T-helper 1 cell treated with Interleukin-12 subunit alpha and Interleukin-12 subunit beta and Interleukin-4 antibody, amounts not matched to agents 30 ng/mL and 1 ng/mL, for 36 hours (primary cell): ENCODE measurements at regions not wholly inside any gene's neighbourhood (a gene's known extent, or its start where the extent isn't known, plus 50 kb on each side); places are given as distances from the start of the nearest gene placed in this dataset.
"Not testable (repeated sequence)": the region's sequence is repeated elsewhere in the genome, so short reads cannot be mapped to it uniquely, and the experiment has no call there.

Source experiments
- intact Hi-C: fragments of 100-400 bp; cut with micrococcal nuclease; formaldehyde crosslinking; loops from one replicate; pipeline ENCODE4 v1.15.1; 2024

- intact Hi-C loops, result no loop called here
Measured at GRCh38 chr7:101707587-101707986, 78.5 kb upstream of the MYL10 start.

DNA sequence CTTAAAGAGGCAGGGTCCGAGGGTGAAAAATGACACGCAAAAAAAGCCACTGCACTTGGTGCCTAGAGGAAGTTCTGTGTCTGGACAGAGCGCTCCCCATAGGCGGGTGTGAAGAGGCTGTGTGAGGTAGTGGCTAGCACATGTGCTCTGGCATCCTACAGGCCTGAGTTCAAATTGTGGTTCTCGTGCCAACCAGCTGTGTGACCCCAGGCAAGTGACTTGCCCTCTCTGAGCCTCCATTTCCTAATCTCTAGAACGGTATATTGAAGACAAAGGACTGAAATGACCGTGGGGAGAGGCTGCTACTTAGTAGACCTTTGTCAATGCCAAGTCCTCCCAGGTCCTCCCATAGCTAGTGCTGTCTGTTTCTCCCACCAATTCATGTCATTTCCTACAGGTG is 79.1 kb upstream of the MYL10 start:
- intact Hi-C loops, result no loop called here

- intact Hi-C loops, result no loop called here
Measured at GRCh38 chr7:101712652-101713051, 83.6 kb upstream of the MYL10 start.

- intact Hi-C loops, result no loop called here
Measured at GRCh38 chr7:101714097-101714496, 85.0 kb upstream of the MYL10 start.

DNA sequence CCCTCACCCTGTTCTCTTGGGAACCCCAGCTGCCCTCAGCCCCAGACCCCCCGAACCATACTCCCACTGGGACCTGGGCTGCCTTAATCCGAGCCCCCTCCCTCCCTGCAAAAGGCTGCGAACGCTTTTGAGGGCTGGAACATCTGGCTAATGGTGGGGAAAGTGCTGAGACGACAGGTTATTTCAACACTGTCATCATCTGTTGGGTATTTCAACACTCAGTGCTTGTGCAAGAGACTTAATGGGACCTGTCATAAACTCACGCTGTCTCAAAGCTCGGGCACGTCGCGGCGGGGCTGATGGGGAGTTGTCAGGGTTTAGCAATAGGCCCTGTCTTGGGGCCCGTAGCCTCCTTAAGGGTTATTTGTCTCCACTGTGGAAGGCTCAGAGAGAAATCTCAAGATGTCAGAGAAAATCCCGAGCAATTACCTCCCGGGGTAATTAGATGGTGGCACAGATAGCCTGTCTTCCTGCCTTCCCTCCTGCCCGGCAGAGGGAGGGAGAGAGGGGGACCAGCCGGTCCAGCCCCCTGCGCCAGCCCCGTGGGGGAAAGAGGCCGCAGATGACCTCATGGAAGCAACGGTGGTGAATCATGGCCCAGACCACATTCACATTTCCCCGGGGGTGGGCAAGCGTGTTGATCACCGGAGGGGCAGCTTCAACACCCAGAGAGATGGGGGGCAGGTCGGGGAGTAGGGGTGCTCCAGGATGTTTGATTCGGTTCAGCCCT is 88.7 kb upstream of the MYL10 start:
- intact Hi-C loops, result no loop called here

DNA sequence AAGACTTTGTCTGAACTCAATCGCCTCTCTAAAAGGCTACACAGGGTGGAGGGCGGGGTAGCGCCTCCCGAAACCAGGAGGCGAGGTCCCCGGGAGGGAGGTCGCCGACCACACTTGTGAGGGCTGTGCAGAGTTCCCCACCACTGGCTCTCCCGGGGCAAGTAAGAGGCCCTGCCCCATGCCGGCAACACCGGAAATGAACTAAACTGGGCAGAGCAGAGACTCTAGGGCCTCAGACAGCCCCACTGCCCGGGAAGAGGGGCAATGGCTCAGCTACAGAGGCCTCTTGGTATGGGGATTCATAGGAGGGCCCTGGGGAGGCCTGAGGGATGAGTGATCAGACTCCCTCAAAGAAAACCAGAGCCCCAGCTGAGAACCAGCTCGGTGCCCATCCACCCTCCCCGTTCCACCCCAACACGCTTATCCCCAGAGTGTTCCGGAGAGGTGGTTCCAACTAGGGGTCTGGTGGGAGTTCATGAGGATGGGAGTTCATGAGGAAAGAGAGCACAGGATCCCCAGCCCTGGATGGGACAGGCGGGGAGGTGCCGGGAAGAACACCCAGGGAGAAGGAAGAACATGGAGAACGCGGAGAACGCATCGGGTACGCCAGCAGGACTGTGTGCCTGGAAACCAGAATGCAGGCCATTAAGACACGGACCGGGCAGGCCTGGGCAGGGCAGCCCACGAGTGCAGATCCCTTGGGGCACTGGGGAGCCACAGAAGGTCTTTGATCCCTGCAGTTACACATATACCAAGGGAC is 89.4 kb upstream of the MYL10 start:
- intact Hi-C loops, result no loop called here

DNA sequence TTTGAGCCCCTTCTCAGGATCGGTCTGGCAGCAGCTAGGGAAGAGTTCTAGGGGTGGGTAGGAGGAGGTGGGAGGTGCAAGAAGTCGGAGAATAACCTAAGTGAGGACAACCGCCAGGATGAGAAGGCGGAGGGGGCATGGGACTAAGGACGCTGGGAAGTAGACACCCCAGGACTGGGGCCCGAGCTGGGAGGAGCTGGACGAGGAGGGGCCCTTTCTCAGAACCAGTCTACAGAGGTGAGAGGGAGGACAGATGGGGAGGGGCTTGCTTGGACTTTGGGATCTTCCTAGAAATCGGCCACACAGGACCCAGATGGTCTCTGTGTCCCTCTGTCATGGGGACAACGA is 90.0 kb upstream of the MYL10 start:
- intact Hi-C loops, result no loop called here

DNA sequence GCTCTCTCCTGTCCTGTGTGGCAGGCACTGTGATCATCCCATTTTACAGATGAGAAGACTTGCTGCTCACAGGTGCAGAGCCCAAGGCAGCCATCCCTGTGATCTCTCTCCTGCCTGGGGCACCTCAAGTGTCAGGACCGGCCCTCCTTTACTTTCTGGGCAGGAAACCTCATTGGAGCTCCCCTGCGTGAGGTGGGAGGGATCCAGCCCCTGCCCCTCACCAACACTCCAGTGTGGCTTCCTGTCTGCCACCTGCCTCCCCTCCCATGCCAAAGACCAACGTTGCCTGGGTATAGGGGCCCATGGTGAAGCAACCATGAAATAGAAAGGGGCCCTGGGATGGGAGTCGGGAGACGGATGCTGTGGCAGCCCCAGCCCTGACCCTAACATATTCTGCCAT is 91.2 kb upstream of the MYL10 start:
- intact Hi-C loops, result no loop called here

DNA sequence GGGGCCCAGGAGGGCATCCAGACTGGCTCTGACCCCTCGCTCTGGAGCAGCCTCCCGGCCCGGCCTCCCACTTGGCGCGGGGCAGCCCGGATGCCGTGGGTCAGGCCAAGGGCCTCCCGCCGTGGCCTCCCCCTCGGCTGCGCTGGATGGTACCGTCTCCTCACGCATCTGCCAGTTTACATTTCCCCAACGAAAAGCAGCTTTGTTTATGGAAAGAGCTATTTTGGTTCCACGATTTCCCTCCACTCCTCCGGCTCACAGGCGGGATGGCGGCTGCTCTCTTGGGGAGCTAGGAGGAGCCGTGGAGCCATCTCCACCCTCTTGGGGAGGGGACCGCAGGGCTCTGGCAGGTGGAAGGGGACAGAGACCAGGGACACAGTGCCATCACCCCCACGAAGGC is 93.2 kb upstream of the MYL10 start:
- intact Hi-C loops, result no loop called here

DNA sequence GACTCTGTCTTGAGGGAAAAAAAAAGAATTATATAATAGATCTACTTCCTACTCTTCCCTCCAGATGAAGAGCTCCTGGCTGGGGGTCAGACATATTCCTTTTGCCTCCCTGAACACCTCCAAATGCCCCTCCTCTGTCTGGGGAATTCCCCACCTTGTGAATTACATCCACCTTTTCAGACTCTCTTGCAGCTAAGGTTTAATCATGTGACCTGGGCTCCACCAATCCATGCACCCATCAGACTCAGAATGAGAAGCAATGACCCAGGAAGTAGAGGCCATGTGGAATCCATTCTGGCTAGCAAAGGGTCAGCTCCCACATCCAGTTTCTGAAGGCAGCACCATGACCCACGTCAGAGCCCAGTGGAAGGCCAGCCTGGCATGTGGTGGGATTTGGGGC is 93.6 kb upstream of the CUX1 start:
- intact Hi-C loops, result no loop called here

DNA sequence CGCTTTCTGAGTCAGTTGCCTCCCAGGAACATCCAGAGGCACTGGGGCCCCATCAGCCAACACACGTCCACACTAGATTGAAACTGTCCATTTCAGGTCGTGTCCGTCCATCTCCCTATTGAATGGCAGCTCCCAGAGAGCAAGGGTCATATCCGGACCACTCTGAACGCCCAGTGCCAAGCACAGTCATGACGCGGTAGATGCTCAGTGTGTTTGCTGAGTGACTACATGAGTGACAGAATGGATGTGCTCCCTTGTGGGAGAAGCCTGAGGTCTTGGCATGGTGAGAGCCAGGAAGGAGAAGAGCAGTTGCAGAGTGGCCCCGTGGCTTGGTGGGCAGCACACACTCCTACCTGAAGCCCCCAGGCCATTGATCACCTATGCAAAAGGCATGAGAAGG is 92.5 kb upstream of the CUX1 start:
- intact Hi-C loops, result no loop called here

GRCh38 chr7:101725921-101726320 is 91.5 kb upstream of the CUX1 start:
- intact Hi-C loops, result no loop called here

DNA sequence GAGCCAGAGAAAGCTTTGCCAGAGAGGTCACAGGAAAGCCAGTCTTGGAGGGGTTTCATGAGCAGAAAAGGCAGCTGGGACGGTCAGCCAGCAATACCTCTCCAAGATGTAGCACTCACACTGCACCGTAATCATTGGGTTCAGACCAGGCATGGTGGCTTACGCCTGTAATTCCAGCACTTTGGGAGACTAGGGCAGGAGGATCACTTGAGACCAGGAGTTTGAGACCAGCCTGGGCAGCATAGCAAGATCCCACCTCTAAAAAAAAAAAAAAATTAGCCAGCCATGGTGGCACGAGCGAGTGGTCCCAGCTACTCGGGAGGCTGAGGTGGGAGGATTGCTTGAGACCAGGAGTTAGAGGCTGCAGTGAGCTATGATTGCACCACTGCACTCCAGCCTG is 90.2 kb upstream of the CUX1 start:
- intact Hi-C loops, result no loop called here

DNA sequence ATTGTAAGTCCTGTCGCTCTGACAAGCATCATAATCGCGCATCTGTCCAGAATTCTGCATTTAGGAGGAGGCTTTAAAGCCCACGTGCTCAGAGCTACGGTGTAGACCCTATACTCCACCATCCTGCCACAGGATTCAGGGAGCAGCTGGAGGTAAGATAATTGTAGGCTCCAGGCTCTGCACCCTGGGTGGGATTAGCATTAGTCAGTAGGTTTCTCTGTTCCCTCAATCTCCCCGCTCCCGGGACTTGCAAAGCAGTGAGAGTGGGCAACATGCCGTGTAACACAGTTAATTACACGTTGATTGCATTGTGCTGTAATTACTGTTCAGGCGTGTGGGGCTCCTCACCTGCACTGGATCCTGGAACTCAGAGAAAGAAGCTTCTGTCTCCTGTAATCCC is 89.3 kb upstream of the CUX1 start:
- intact Hi-C loops, result no loop called here

DNA sequence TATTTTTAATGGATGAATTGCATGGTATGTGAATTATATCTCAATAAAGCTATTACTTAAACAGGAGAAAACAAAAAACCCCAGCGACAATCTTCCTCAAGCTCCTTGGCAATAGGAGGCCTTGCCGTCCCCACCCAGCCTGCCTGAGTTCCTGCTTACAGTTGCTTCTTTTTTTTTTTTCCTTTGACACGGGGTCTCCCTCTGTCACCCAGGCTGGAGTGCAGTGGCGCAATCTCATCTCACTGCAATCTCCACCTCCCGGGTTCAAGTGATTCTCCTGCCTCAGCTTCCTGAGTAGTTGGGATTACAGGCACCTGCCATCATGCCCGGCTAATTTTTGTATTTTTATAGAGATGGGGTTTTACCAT is 88.6 kb upstream of the CUX1 start:
- intact Hi-C loops, result not testable (repeated sequence)

DNA sequence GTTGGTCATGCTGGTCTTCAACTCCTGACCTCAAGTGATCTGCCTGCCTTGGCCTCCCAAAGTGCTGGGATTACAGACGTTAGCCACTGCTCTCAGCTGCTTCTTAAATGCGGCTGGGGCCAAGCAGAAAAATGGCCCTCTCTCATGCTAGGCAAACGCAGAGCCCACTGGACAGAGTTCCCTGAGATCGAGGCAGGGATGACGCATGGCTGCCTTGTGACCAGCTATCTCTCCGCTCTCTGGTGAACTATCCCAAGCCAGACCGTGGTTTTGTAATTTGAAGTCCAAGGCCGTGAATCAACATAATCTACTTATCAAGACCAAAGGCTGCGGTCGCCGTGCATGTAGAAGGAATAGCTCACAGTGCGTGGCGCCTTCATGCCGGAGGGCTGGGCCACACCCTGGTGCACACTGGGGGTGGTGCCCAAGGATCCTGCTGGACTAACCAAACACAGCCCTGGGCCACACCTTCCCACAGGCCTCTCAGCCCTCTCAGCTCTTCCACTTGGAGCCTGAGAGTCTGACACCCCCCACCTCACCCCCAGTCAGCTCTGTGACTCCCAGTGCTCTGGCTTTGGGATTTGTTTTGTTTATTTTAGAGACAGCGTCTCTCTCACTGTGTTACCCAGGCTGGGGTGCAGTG is 88.1 kb upstream of the CUX1 start:
- intact Hi-C loops, result no loop called here

DNA sequence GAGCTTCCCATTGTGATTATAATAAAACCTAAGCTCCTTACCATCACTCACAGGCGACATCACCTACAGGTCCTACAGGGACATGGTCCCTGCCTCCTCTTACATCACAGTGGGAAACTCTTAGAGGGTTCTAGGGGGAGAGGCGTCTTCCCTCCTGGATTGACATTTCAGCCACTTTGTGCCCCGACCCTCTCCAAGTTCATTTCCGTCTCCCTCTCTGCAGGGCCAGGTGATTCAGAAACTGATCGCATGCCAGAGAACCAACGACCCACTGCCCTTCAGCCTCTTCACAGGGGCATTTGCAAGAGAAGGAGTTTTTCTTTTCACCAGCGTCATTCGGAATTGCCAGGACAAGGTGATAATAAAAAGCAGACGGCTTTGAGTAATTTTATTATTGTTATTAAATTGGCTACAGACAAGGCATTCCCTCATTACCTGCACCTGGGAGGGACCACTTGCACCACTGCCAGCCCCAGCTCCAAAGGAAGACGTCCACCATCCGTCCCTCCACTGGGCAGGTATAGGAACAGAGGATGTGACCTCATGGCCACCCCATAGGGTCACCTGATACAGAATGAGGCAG is 85.8 kb upstream of the CUX1 start:
- intact Hi-C loops, result no loop called here

- intact Hi-C loops, result no loop called here
Measured at GRCh38 chr7:101733713-101734475, 83.5 kb upstream of the CUX1 start.

GRCh38 chr7:101736084-101736483 is 81.3 kb upstream of the CUX1 start:
- intact Hi-C loops, result no loop called here

- intact Hi-C loops, result loop anchor here (5.0 kb wide), 1 partner anchor 622 kb away; no protein-coding TSS in a partner anchor
Measured at GRCh38 chr7:101739775-101740398, 77.5 kb upstream of the CUX1 start.
